Activated naive CD4-positive, alpha-beta T cell treated with anti-CD3 and anti-CD28 coated beads for 36 hours (primary cell): ENCODE measurements at regions not wholly inside any gene's neighbourhood (a gene's known extent, or its start where the extent isn't known, plus 50 kb on each side); places are given as distances from the start of the nearest gene placed in this dataset.

Source experiments
- CTCF ChIA-PET: fragments of 350-600 bp; sonication (Branson Sonifier 250); formaldehyde crosslinking; loops from one replicate; lab custom pipeline; 2021; ENCODE audit warnings: antibody characterized with exemption; lab: Charles Lee
- DNase-seq: peaks from one replicate; pipeline ENCODE4 v3.0.0-alpha.2; 2020
- H3K27ac Mint-ChIP-seq: one replicate; pipeline ENCODE4 v1.8.0; 2021; ENCODE audit warnings: mild to moderate bottlenecking, mixed read lengths
- H3K27me3 Mint-ChIP-seq: one replicate; pipeline ENCODE4 v1.8.0; 2021; ENCODE audit warnings: low read depth, mixed read lengths
- H3K36me3 Mint-ChIP-seq: one replicate; pipeline ENCODE4 v1.8.0; 2021; ENCODE audit warnings: low read depth, mixed read lengths
- H3K4me1 Mint-ChIP-seq: one replicate; pipeline ENCODE4 v1.8.0; 2021; ENCODE audit warnings: low read depth, mixed read lengths
- H3K4me3 Mint-ChIP-seq: one replicate; pipeline ENCODE4 v1.8.0; 2021; ENCODE audit warnings: mild to moderate bottlenecking, moderate library complexity, mixed read lengths
- H3K9me3 Mint-ChIP-seq: one replicate; pipeline ENCODE4 v1.8.0; 2021; ENCODE audit warnings: mixed read lengths
- intact Hi-C: fragments of 100-400 bp; cut with micrococcal nuclease; formaldehyde crosslinking; loops from one replicate; pipeline ENCODE4 v1.15.1; 2023

- intact Hi-C loops: no loop called here
- no peak for DNase-seq
- Mint-ChIP-seq H3K9me3 (no peaks in the 10 kb centered on the region), H3K4me1 (no peaks in the 10 kb centered on the region), H3K36me3 (no peaks in the 10 kb centered on the region), H3K27me3 (no peaks in the 10 kb centered on the region), H3K27ac (no peak overlapping the region), H3K4me3 (no peak overlapping the region)
- CTCF ChIA-PET: no interaction called here
Observed at GRCh38 chr5:120988491-120988890, 524.4 kb downstream of the PRR16 start.

DNA sequence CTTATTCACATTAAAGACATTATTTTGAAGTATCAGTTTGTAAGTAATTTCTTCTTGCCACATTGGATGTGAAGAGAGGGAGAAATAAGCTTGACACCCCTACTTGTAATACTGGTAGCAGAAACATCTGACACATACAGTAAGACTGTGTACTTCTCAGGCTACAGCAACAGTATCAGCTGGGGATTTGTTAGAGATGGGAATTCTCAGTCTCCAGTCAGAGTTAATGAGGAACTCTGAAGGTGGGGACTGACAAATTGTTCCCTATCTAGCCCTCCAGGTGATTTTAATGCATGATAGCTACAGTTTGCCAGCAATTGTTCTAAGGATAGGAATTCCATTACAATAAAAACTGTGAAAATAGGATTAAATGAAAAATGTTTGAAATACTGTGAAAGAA is 524.8 kb downstream of the PRR16 start:
- Mint-ChIP-seq H3K9me3 (no peaks in the 10 kb centered on the region), H3K4me3 (no peak overlapping the region), H3K4me1 (no peaks in the 10 kb centered on the region), H3K36me3 (no peaks in the 10 kb centered on the region), H3K27me3 (no peaks in the 10 kb centered on the region), H3K27ac (no peak overlapping the region)
- no peak for DNase-seq
- intact Hi-C loops: no loop called here
- CTCF ChIA-PET: no interaction called here

DNA sequence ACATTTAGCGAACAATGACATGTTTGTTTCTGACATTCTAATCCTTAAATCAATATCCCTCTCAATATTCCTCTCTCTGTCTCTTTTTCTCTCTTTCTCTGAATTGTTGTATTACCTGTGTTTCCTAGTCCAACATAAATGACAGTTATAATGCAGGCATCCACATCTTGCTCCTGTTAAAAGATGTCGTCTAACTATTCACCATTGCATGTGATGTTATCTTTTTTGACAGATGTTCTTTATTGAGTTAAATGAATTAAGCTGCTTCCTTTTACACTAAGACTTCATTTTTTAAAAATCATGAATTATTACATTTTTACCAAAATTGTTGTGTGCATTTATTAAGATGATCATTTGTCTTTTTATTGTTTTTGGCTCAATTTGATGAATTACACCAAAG is 527.5 kb downstream of the PRR16 start:
- Mint-ChIP-seq H3K9me3 (no peaks in the 10 kb centered on the region), H3K27me3 (no peaks in the 10 kb centered on the region), H3K4me1 (no peaks in the 10 kb centered on the region), H3K4me3 (no peak overlapping the region), H3K36me3 (no peaks in the 10 kb centered on the region), H3K27ac (no peak overlapping the region)
- intact Hi-C loops: no loop called here
- CTCF ChIA-PET: no interaction called here
- DNase-seq: no peak

DNA sequence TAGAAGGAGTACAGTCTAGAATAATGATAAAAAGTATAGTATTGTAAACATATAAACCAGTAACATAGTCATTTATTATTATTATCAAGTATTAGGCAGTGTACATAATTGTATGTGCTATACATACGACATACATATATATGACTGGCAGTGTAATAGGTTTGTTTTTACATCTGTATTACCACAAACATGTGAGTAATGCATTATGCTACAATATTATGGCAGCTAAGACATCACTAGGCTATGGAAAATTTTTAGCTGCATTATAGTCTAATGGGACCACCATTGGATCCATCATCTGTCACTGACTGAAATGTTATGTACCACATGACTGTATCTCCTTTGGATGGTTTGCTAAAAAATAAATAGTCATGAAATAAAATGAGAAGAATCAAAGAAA is 530.0 kb downstream of the PRR16 start:
- Mint-ChIP-seq H3K9me3 (no peaks in the 10 kb centered on the region), H3K4me1 (no peaks in the 10 kb centered on the region), H3K4me3 (no peak overlapping the region), H3K27ac (no peak overlapping the region), H3K36me3 (no peaks in the 10 kb centered on the region), H3K27me3 (no peaks in the 10 kb centered on the region)
- intact Hi-C loops: no loop called here
- CTCF ChIA-PET: no interaction called here
- no peak for DNase-seq

DNA sequence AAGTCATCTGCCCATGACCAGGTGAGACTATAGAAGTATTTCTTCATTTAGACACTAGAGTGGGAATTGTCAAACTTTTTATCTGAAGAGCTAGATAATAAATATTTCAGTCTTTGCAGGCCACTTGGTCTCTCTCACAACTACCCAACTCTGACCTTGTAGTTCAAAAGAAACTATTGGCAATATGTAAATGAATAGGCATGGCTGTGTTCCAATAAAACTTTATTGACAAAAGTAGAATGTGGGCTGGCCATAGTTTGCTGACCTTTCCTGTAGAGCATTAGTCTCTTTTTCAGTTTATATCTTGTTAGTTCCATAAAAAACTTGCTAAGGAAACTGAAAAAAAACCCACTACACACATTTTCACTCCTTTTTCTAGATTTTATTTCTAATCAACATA is 535.5 kb downstream of the PRR16 start:
- no peaks in the 10 kb centered on the region for H3K36me3 Mint-ChIP-seq
- H3K27me3 Mint-ChIP-seq: no peaks in the 10 kb centered on the region
- no peak for DNase-seq
- CTCF ChIA-PET: interaction anchor here (0.6 kb wide), 1 partner anchor 343 kb away, joined by 4 read pairs; no protein-coding TSS in a partner anchor
- H3K9me3 Mint-ChIP-seq: no peaks in the 10 kb centered on the region
- intact Hi-C loops: no loop called here
- H3K4me3 Mint-ChIP-seq: no peak overlapping the region
- no peaks in the 10 kb centered on the region for H3K4me1 Mint-ChIP-seq
- no peak overlapping the region for H3K27ac Mint-ChIP-seq

- no peak for DNase-seq
- CTCF ChIA-PET: no interaction called here
- H3K4me3 Mint-ChIP-seq: no peak overlapping the region
- no peaks in the 10 kb centered on the region for H3K27me3 Mint-ChIP-seq
- H3K27ac Mint-ChIP-seq: no peak overlapping the region
- no peaks in the 10 kb centered on the region for H3K9me3 Mint-ChIP-seq
- no peaks in the 10 kb centered on the region for H3K4me1 Mint-ChIP-seq
- H3K36me3 Mint-ChIP-seq: no peaks in the 10 kb centered on the region
- intact Hi-C loops: no loop called here
Observed at GRCh38 chr5:121006217-121006616, 542.1 kb downstream of the PRR16 start.

GRCh38 chr5:121008041-121008440 is 543.9 kb downstream of the PRR16 start:
- Mint-ChIP-seq H3K9me3 (no peaks in the 10 kb centered on the region), H3K36me3 (no peaks in the 10 kb centered on the region), H3K4me3 (no peak overlapping the region), H3K27me3 (no peaks in the 10 kb centered on the region), H3K4me1 (no peaks in the 10 kb centered on the region), H3K27ac (no peak overlapping the region)
- CTCF ChIA-PET: no interaction called here
- intact Hi-C loops: no loop called here
- DNase-seq: no peak

DNA sequence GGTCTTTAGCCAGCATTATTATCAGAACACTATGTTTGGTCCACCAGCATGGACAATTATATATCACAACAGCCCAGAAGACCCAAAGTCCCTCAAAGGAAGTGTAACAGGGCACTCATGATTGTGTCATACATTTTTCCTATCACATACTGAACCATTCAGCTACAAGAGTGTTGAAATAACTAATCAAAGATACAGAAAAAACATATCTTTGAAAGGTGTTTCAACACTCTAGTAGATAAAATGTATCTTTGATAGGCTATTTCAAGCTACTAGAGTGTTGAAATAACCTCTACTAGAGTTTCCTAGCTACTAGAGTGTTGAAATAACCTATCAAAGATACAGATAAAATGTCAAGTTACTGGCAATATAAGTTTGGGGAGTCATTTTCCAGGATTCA is 545.0 kb downstream of the PRR16 start:
- Mint-ChIP-seq H3K9me3 (no peaks in the 10 kb centered on the region), H3K4me3 (no peak overlapping the region), H3K27me3 (no peaks in the 10 kb centered on the region), H3K27ac (no peak overlapping the region), H3K4me1 (no peaks in the 10 kb centered on the region), H3K36me3 (no peaks in the 10 kb centered on the region)
- CTCF ChIA-PET: no interaction called here
- intact Hi-C loops: no loop called here
- no peak for DNase-seq

DNA sequence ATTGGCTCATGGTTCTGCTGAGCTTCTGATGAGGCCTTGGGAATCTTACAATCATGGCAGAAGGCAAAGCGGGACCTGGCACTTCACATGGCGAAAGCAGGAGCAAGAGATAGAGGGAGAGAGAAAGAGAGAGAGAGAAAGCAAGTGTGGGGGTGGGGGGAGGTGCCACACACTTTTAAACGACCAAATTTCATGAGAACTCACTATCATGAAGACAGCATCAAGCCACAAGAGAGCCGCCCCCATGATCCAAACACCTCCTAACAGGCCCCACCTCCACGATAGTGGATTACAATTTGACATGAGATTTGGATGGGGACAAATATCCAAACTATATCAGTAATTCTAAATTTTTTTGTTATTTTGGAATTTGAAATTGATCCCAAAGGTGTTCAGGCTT is 553.9 kb downstream of the PRR16 start:
- Mint-ChIP-seq H3K4me3 (no peak overlapping the region), H3K27ac (no peak overlapping the region), H3K4me1 (no peaks in the 10 kb centered on the region), H3K9me3 (no peaks in the 10 kb centered on the region), H3K36me3 (no peaks in the 10 kb centered on the region), H3K27me3 (no peaks in the 10 kb centered on the region)
- CTCF ChIA-PET: no interaction called here
- intact Hi-C loops: no loop called here
- DNase-seq: no peak

DNA sequence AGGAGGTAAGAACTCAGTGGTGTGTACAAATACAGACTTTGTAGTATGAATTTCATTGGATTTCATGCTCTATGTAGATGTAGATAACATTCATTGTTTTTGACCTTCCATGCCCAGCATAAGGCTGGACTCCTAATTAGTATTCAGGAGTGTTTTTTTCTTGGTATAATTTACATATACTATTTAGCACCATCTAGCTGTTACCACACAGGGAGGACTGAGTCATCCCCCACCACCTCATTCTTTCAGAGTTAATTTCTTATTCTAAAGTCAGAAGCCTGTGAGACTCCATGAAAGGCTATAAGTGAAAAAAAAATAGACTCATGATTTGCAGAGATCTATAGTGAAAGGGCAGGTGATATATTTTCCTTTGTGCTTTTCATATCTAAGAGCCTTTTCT is 555.0 kb downstream of the PRR16 start:
- no peak for DNase-seq

DNA sequence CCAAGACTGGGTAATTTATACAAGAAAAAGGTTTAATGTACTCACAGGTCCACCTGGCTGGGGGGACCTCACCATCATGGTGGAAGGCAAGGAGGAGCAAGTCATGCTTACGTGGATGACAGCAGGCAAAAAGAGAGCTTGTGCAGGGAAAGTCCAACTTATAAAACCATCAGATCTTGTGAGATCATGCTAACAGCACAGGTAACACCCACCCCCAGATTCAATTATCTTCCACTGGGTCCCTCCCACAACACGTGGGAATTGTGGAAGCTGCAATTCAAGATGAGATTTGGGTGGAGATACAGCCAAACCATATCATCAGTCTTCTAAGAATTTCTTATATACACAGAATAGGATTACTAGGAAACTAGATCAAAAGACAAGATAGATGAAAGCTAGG is 555.6 kb downstream of the PRR16 start:
- Mint-ChIP-seq H3K27me3 (no peaks in the 10 kb centered on the region), H3K4me3 (no peak overlapping the region), H3K4me1 (no peaks in the 10 kb centered on the region), H3K36me3 (no peaks in the 10 kb centered on the region), H3K9me3 (no peaks in the 10 kb centered on the region), H3K27ac (no peak overlapping the region)
- no peak for DNase-seq
- CTCF ChIA-PET: no interaction called here
- intact Hi-C loops: no loop called here

More for the DNA sequence above, 555.0 kb downstream of the PRR16 start:
- H3K27me3 Mint-ChIP-seq: no peaks in the 10 kb centered on the region
- no peaks in the 10 kb centered on the region for H3K36me3 Mint-ChIP-seq
- H3K4me1 Mint-ChIP-seq: no peaks in the 10 kb centered on the region
- H3K9me3 Mint-ChIP-seq: no peaks in the 10 kb centered on the region
- intact Hi-C loops: no loop called here
- CTCF ChIA-PET: no interaction called here
- no peak overlapping the region for H3K4me3 Mint-ChIP-seq
- no peak overlapping the region for H3K27ac Mint-ChIP-seq

DNA sequence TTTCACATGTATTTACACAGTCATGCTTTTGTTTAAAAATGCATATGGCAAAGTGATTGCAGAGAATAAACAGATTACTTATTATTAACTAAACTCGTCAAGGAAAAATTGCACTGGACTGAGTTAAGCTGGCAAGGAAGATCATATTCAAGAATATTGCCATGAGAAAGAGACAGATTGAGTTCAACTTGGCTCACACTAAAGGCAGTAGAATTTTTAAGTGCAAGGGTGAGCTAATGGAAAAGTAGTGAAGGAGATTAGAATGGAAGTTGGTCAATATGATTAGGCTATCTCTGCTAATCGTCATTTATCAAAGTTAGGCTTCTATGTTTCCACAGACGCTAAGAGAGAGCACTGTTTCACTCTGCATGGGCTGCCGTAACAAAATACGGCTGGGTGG is 557.6 kb downstream of the PRR16 start:
- H3K4me1 Mint-ChIP-seq: no peaks in the 10 kb centered on the region
- no peak overlapping the region for H3K27ac Mint-ChIP-seq
- H3K4me3 Mint-ChIP-seq: no peak overlapping the region
- no peaks in the 10 kb centered on the region for H3K27me3 Mint-ChIP-seq
- DNase-seq: no peak
- H3K36me3 Mint-ChIP-seq: no peaks in the 10 kb centered on the region
- H3K9me3 Mint-ChIP-seq: no peaks in the 10 kb centered on the region
- intact Hi-C loops: no loop called here
- CTCF ChIA-PET: no interaction called here

GRCh38 chr5:121024416-121025311 is 560.6 kb downstream of the PRR16 start:
- H3K27me3 Mint-ChIP-seq: no peaks in the 10 kb centered on the region
- intact Hi-C loops: no loop called here
- H3K27ac Mint-ChIP-seq: no peak overlapping the region
- H3K36me3 Mint-ChIP-seq: no peaks in the 10 kb centered on the region
- no peak overlapping the region for H3K4me3 Mint-ChIP-seq
- H3K9me3 Mint-ChIP-seq: no peaks in the 10 kb centered on the region
- CTCF ChIA-PET: no interaction called here
- DNase-seq: no peak
- H3K4me1 Mint-ChIP-seq: no peaks in the 10 kb centered on the region
